Stimulated activated effector memory CD8-positive, alpha-beta T cell treated with anti-CD3 and anti-CD28 coated beads, Interleukin-12 subunit alpha, Interleukin-12 subunit beta, amount 100 ng/mL, for 72 hours (primary cell): ENCODE measurements at regions not wholly inside any gene's neighbourhood (a gene's known extent, or its start where the extent isn't known, plus 50 kb on each side); places are given as distances from the start of the nearest gene placed in this dataset.
"Not testable (repeated sequence)": the region's sequence is repeated elsewhere in the genome, so short reads cannot be mapped to it uniquely, and the experiment has no call there.

Experiments
- ATAC-seq: fragments of 150-1000 bp; cut with Tn5 transposase; 2 replicates; pipeline ENCODE4 v1.10.0; 2021
- DNase-seq, 2 donors: peaks; one replicate each; pipeline ENCODE4 v3.0.0; 2021 to 2022; ENCODE audit warnings: low spot score in 2 of 2
- H3K27ac Mint-ChIP-seq: one replicate; pipeline ENCODE4 v1.8.0; 2022; ENCODE audit warnings: mild to moderate bottlenecking, mixed read lengths
- H3K36me3 Mint-ChIP-seq: one replicate; pipeline ENCODE4 v1.8.0; 2022; ENCODE audit warnings: mild to moderate bottlenecking, mixed read lengths
- H3K4me1 Mint-ChIP-seq: one replicate; pipeline ENCODE4 v1.8.0; 2022; ENCODE audit warnings: mixed read lengths
- H3K4me3 Mint-ChIP-seq: one replicate; pipeline ENCODE4 v1.8.0; 2022; ENCODE audit warnings: mild to moderate bottlenecking, mixed read lengths
- H3K9me3 Mint-ChIP-seq: one replicate; pipeline ENCODE4 v1.8.0; 2022; ENCODE audit warnings: mixed read lengths

DNA sequence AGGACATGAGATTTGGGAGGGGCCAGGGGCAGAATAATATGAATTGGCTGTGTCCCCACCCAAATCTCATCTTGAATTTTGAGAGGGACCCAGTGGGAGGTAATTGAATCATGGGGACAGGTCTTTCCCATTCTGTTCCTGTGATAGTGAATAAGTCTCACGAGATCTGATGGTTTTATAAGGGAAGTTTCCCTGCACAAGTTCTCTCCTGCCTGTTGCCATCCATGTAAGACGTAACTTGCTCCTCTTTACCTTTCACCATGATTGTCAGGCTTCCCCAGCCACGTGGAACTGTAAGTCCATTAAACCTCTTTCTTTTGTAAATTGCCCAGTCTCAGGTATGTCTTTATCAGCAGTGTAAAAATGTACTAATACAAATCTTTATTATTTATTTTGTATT, 452.8 kb upstream of the MGAT4C start:
- not testable (repeated sequence) for ATAC-seq

DNA sequence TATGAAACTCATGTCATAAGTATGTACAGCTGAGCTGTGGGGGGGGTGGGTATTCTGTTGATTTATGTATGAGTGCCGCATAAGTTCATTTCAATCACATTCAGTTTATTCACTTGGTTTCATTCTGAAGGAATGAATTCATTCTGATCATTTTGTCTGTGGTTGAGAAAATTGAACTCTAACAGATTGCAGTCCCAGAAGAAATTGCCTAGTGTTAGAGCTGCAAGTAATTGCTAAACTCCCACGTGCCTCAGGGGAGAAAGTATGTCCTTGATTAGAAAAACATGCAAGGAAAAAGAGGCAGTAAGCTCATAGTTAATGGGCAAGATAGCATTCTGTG, 442.4 kb upstream of the MGAT4C start:
- Mint-ChIP-seq H3K36me3 (no peaks in the 10 kb centered on the region), H3K4me3 (no peak overlapping the region), H3K9me3 (peaks cover 20% of the 10 kb centered on the region), H3K27ac (no peak overlapping the region), H3K4me1 (no peaks in the 10 kb centered on the region)
- no peak for DNase-seq
- ATAC-seq: no peak

More for the DNA sequence above, 452.8 kb upstream of the MGAT4C start:
- H3K4me3 Mint-ChIP-seq, H3K36me3 Mint-ChIP-seq, DNase-seq, H3K27ac Mint-ChIP-seq, H3K4me1 Mint-ChIP-seq: not testable (repeated sequence)
- peaks cover 26% of the 10 kb centered on the region for H3K9me3 Mint-ChIP-seq

- no peak for DNase-seq
- Mint-ChIP-seq H3K36me3 (no peaks in the 10 kb centered on the region), H3K9me3 (peaks cover 20% of the 10 kb centered on the region), H3K4me3 (no peak overlapping the region), H3K4me1 (no peaks in the 10 kb centered on the region), H3K27ac (no peak overlapping the region)
- no peak for ATAC-seq
Measured at GRCh38 chr12:86697916-86698640, 441.9 kb upstream of the MGAT4C start.

GRCh38 chr12:86683568-86684304, 427.5 kb upstream of the MGAT4C start:
- ATAC-seq: no peak
- peaks cover 19% of the 10 kb centered on the region for H3K9me3 Mint-ChIP-seq
- H3K4me1 Mint-ChIP-seq: no peaks in the 10 kb centered on the region
- no peak for DNase-seq
- H3K4me3 Mint-ChIP-seq: no peak overlapping the region
- H3K36me3 Mint-ChIP-seq: no peaks in the 10 kb centered on the region
- H3K27ac Mint-ChIP-seq: no peak overlapping the region

DNA sequence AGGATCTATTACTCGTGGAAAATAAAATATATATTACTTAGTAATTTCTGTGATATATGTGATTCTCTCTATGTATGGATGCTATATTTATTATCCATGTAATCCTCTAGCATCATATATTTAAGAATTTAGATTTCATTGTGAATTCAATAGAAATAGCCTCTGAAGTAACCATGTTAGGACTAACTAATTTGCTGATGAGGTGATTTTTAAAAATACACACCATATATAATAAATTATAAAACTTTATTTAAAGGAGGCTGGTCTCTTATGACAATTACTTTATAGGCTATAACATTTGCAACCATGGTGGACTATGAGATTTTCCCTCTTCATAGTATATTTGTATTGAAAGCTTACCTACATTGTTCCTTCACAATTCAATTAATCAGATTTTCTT, 424.9 kb upstream of the MGAT4C start:
- Mint-ChIP-seq H3K4me3 (no peak overlapping the region), H3K4me1 (no peaks in the 10 kb centered on the region), H3K36me3 (no peaks in the 10 kb centered on the region), H3K27ac (no peak overlapping the region), H3K9me3 (peaks cover 15% of the 10 kb centered on the region)
- ATAC-seq: no peak
- no peak for DNase-seq

GRCh38 chr12:86675197-86675596, 419.0 kb upstream of the MGAT4C start:
- Mint-ChIP-seq H3K4me1 (no peaks in the 10 kb centered on the region), H3K36me3 (no peaks in the 10 kb centered on the region), H3K9me3 (peaks cover 20% of the 10 kb centered on the region), H3K27ac (no peak overlapping the region), H3K4me3 (no peak overlapping the region)
- ATAC-seq: no peak
- no peak for DNase-seq

GRCh38 chr12:86670986-86671385, 414.8 kb upstream of the MGAT4C start:
- Mint-ChIP-seq H3K9me3 (peaks cover 24% of the 10 kb centered on the region), H3K4me1 (no peaks in the 10 kb centered on the region), H3K36me3 (no peaks in the 10 kb centered on the region), H3K27ac (no peak overlapping the region), H3K4me3 (no peak overlapping the region)
- DNase-seq (no peak), ATAC-seq (no peak)

GRCh38 chr12:86669010-86669409, 412.8 kb upstream of the MGAT4C start:
- ATAC-seq (no peak), DNase-seq (no peak)
- H3K4me1 Mint-ChIP-seq: no peaks in the 10 kb centered on the region
- H3K4me3 Mint-ChIP-seq: no peak overlapping the region
- peaks cover 27% of the 10 kb centered on the region for H3K9me3 Mint-ChIP-seq
- no peak overlapping the region for H3K27ac Mint-ChIP-seq
- H3K36me3 Mint-ChIP-seq: no peaks in the 10 kb centered on the region

- no peaks in the 10 kb centered on the region for H3K4me1 Mint-ChIP-seq
Measured at GRCh38 chr12:86666316-86666715, 410.1 kb upstream of the MGAT4C start.

GRCh38 chr12:86663716-86664115, 407.5 kb upstream of the MGAT4C start:
- ATAC-seq: no peak
- Mint-ChIP-seq H3K36me3 (no peaks in the 10 kb centered on the region), H3K4me1 (no peaks in the 10 kb centered on the region), H3K9me3 (peaks cover 21% of the 10 kb centered on the region), H3K27ac (no peak overlapping the region), H3K4me3 (no peak overlapping the region)
- no peak for DNase-seq

More at GRCh38 chr12:86666316-86666715, 410.1 kb upstream of the MGAT4C start:
- H3K4me3 Mint-ChIP-seq: no peak overlapping the region
- DNase-seq (no peak), ATAC-seq (no peak)
- peaks cover 19% of the 10 kb centered on the region for H3K9me3 Mint-ChIP-seq
- H3K36me3 Mint-ChIP-seq: no peaks in the 10 kb centered on the region
- no peak overlapping the region for H3K27ac Mint-ChIP-seq

DNA sequence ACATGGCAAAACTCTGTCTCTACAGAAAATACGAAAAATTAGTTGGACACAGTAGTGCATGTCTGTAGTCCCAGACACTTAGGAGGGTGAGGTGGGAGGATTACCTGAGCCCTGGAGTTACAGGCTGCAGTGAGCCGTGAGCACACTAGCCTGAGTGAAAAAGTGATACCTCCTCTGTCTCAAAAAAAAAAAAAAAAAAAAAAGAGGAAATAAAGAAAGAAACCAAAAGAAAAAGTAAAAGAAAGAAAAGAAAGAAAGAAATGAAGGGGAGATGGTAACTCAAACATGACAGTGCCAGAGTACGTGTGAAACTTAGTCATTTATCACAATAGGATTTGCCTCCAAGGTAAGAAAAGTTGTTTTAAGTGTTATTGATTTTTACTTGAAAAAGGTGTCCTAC, 407.0 kb upstream of the MGAT4C start:
- H3K4me3 Mint-ChIP-seq: no peak overlapping the region
- no peaks in the 10 kb centered on the region for H3K4me1 Mint-ChIP-seq
- H3K9me3 Mint-ChIP-seq: peaks cover 19% of the 10 kb centered on the region
- no peaks in the 10 kb centered on the region for H3K36me3 Mint-ChIP-seq
- DNase-seq (no peak), ATAC-seq (no peak)
- no peak overlapping the region for H3K27ac Mint-ChIP-seq

DNA sequence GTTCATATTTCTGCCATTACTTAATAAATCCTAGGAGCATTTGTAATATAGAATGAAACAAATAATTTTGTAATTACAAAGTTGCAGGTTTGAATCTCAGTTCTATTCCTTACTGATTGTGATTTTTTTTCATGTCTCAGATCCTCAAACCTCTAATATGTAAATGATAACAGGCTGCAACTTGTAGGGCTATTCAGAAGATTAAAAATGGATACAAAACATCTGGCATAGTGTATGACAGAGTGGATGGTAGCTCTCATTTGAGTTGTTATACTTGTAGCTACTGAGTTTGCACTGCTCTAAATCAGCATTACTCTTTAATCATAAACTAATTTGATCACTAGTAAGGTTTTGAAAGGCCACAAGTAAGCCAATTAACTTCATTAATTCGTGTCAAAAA, 406.3 kb upstream of the MGAT4C start:
- H3K27ac Mint-ChIP-seq: no peak overlapping the region
- ATAC-seq: no peak
- DNase-seq: no peak
- H3K4me1 Mint-ChIP-seq: no peaks in the 10 kb centered on the region
- H3K9me3 Mint-ChIP-seq: peaks cover 17% of the 10 kb centered on the region
- no peak overlapping the region for H3K4me3 Mint-ChIP-seq
- H3K36me3 Mint-ChIP-seq: no peaks in the 10 kb centered on the region

DNA sequence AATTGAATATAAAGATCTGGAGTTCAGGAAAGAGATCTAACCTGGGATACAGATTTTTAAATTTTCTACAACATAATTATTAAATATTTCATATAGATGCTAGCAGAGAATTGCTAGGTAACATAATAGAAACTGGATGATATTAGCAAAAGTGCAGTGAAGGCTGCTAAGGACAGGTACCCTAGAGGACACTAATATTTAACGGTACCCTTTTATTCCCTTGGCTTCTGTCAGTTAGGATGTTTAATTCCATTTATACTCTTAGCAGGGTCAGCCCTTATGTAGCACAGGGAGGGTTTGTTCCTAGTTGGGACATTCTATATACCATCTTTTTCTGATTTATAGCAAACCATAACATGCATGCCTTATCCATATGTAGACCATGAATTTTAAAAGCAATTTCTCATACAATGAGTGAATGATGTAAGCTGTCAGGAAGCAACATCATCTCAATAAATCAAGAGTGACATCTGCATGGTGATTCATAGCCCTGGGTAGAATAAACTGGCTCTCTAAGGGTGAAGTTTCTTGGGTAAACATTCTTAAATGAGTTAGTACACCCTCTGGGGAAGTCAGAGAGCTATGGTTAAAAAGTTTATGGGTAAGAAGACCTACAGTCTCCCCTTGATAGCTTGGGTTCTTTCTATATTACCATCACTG, 404.4 kb upstream of the MGAT4C start:
- Mint-ChIP-seq H3K9me3 (peaks cover 14% of the 10 kb centered on the region), H3K4me3 (no peak overlapping the region), H3K4me1 (no peaks in the 10 kb centered on the region), H3K36me3 (no peaks in the 10 kb centered on the region), H3K27ac (no peak overlapping the region)
- no peak for ATAC-seq
- no peak for DNase-seq

DNA sequence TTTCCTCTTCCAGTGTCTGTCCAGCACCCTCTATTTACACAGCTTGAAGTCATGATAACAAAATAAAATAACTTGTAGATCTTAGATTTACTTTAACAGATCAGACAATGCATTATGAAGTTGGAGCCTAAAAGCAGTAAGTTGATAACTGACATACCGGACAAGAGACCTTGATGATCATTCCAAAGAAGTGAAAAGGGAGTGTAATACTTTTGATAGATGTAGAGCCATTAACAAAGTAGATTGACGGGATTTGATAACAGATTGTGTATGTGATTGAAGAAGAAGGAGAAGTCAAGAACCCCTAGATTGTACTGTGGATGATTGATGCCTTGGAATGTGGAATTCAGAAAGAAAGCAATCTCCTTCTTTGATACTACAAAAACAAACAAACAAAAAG, 403.8 kb upstream of the MGAT4C start:
- H3K9me3 Mint-ChIP-seq: peaks cover 14% of the 10 kb centered on the region
- no peak overlapping the region for H3K4me3 Mint-ChIP-seq
- H3K36me3 Mint-ChIP-seq: no peaks in the 10 kb centered on the region
- DNase-seq: no peak
- ATAC-seq: no peak
- H3K27ac Mint-ChIP-seq: no peak overlapping the region
- H3K4me1 Mint-ChIP-seq: no peaks in the 10 kb centered on the region

- Mint-ChIP-seq H3K4me1 (no peaks in the 10 kb centered on the region), H3K4me3 (no peak overlapping the region), H3K9me3 (peaks cover 10% of the 10 kb centered on the region), H3K27ac (no peak overlapping the region), H3K36me3 (no peaks in the 10 kb centered on the region)
- DNase-seq (no peak), ATAC-seq (no peak)
Measured at GRCh38 chr12:86658303-86658702, 402.1 kb upstream of the MGAT4C start.

DNA sequence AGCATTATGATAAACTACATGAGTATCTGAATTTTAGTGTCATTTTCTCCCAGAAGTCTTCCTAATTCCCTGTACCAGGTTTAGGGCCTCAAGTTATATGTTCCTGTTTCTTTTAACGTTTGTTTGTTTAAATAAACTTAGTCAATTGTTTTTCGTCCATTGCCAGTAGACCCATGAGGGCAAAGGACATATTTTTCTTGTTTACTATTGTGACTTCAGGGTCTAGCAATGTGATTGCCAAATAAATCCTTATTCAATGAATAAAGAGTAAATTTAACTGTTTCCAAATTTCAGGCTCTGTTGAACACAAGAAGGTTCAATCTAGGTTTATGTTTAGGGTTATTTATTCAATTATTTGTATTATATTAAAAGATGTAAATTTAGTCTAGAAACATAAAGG, 391.6 kb upstream of the MGAT4C start:
- no peaks in the 10 kb centered on the region for H3K4me1 Mint-ChIP-seq
- ATAC-seq: no peak

More for the DNA sequence above, 391.6 kb upstream of the MGAT4C start:
- DNase-seq: no peak
- Mint-ChIP-seq H3K36me3 (no peaks in the 10 kb centered on the region), H3K9me3 (peaks cover 4% of the 10 kb centered on the region), H3K27ac (no peak overlapping the region), H3K4me3 (no peak overlapping the region)
